HK-2 (cell line): ENCODE measurements at regions not wholly inside any gene's neighbourhood (a gene's known extent, or its start where the extent isn't known, plus 50 kb on each side); places are given as distances from the start of the nearest gene placed in this dataset.

ENCODE experiments used
- DNase-seq: peaks from one replicate; pipeline ENCODE4 v3.0.0-alpha.2; 2018; ENCODE audit not compliant: unreplicated experiment

- DNase-seq = no peak
Observed at GRCh38 chr11:36899800-36900199, 301.8 kb upstream of the RAG2 start.

- no peak for DNase-seq
Observed at GRCh38 chr11:36890841-36891240, 292.8 kb upstream of the RAG2 start.

GRCh38 chr11:36890121-36890679 is 292.2 kb upstream of the RAG2 start:
- DNase-seq = no peak

- no peak for DNase-seq
Observed at GRCh38 chr11:36885154-36885553, 287.1 kb upstream of the RAG2 start.

- no peak for DNase-seq
Observed at GRCh38 chr11:36878737-36879136, 280.7 kb upstream of the RAG2 start.

GRCh38 chr11:36877149-36877548 is 279.1 kb upstream of the RAG2 start:
- DNase-seq = no peak

- no peak for DNase-seq
Observed at GRCh38 chr11:36876266-36876665, 278.2 kb upstream of the RAG2 start.

GRCh38 chr11:36874291-36874690 is 276.3 kb upstream of the RAG2 start:
- DNase-seq = no peak

GRCh38 chr11:36870361-36870760 is 272.3 kb upstream of the RAG2 start:
- DNase-seq = no peak

GRCh38 chr11:36868380-36868779 is 270.3 kb upstream of the RAG2 start:
- no peak for DNase-seq

GRCh38 chr11:36865846-36866245 is 267.8 kb upstream of the RAG2 start:
- DNase-seq = no peak

- DNase-seq = no peak
Observed at GRCh38 chr11:36854875-36855274, 256.8 kb upstream of the RAG2 start.

- DNase-seq = no peak
Observed at GRCh38 chr11:36848660-36849059, 250.6 kb upstream of the RAG2 start.

GRCh38 chr11:36840378-36840777 is 242.3 kb upstream of the RAG2 start:
- DNase-seq = no peak

GRCh38 chr11:36837831-36838437 is 239.9 kb upstream of the RAG2 start:
- DNase-seq = no peak

- DNase-seq = no peak
Observed at GRCh38 chr11:36825251-36825650, 227.2 kb upstream of the RAG2 start.

- no peak for DNase-seq
Observed at GRCh38 chr11:36824349-36824748, 226.3 kb upstream of the RAG2 start.

GRCh38 chr11:36822829-36823228 is 224.8 kb upstream of the RAG2 start:
- DNase-seq = no peak

GRCh38 chr11:36818410-36818809 is 220.4 kb upstream of the RAG2 start:
- DNase-seq = no peak

- DNase-seq = no peak
Observed at GRCh38 chr11:36817336-36817965, 219.4 kb upstream of the RAG2 start.

GRCh38 chr11:36809303-36809702 is 211.3 kb upstream of the RAG2 start:
- DNase-seq = no peak

GRCh38 chr11:36807871-36808270 is 209.8 kb upstream of the RAG2 start:
- no peak for DNase-seq

GRCh38 chr11:36803084-36803483 is 205.0 kb upstream of the RAG2 start:
- DNase-seq = no peak
